Stimulated activated CD8-positive, alpha-beta memory T cell treated with anti-CD3 and anti-CD28 coated beads, Interleukin-7, amount 100 ng/mL, for 48 hours (primary cell): ENCODE measurements at regions not wholly inside any gene's neighbourhood (a gene's known extent, or its start where the extent isn't known, plus 50 kb on each side); places are given as distances from the start of the nearest gene placed in this dataset.
"Not testable (repeated sequence)": the region's sequence is repeated elsewhere in the genome, so short reads cannot be mapped to it uniquely, and the experiment has no call there.

Experiments
- DNase-seq, 2 donors: peaks; one replicate each; pipeline ENCODE4 v3.0.0-alpha.2; 2020; ENCODE audit warnings: low read depth in 1 of 2; ENCODE audit errors: extremely low read depth in 1 of 2

DNA sequence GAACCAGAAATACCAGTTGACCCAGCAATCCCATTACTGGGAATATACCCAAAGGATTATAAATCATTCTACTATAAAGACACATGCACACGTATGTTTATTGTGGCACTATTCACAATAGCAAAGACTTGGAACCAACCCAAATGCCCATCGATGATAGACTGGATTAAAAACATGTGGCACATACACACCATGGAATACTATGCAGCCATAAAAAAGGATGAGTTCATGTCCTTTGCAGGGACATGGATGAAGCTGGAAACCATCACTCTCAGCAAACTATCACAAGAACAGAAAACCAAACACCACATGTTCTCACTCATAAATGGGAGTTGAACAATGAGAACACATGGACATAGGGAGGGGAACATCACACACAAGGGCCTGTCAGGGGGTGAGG is 86.2 kb upstream of the SETMAR start:
- DNase-seq = not testable (repeated sequence)

DNA sequence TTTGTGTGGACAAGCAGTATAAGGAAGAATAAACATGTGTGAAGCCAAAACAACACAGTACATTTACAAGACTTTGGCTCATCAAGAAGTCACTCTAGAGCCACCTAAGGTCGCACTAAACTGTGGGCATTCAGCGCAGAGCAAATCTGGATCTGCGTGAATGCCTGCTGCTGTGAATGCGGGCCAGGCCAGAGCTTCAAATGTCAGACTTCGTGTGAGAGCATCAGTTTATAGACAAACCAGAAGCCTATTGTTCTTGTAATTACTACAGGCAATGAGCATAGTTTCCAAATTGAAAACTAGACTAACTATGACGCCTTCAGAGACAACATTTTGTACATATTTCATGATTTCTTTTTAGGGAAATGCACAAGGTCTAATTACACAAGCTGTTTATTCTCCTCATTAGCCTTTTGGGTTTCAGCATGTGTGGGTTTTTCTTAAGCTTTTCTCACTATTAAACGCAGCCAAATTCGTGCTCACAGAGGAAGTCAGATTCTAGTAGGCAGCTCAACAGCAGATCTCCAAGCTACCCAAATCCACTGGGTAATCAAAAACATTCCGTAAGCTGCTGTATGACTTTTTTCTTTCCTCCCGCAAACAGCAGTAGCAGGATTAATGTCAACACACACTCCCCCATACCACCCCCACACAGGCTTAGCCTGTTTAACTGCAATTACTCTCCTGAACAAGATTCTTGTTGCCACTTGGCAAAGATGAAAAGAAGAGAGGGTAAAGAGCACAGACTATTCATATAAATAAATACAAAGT is 84.5 kb upstream of the SETMAR start:
- DNase-seq = no peak

DNA sequence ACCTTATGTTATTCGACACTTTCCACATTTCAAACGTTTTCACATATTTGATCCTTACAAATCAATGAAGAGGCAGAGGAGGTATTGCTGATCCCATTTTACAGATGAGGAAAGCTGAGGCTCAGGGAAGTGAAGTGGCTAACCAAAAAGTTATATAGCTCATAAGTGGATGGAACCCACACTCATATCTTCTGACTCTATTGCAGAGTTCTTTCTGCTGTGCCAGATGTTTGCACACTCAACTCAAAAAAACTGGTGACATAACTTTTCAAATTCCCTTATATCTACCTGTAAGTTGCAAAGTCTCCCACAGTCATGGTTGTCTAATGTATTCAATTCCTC is 84.0 kb upstream of the SETMAR start:
- DNase-seq = no peak

DNA sequence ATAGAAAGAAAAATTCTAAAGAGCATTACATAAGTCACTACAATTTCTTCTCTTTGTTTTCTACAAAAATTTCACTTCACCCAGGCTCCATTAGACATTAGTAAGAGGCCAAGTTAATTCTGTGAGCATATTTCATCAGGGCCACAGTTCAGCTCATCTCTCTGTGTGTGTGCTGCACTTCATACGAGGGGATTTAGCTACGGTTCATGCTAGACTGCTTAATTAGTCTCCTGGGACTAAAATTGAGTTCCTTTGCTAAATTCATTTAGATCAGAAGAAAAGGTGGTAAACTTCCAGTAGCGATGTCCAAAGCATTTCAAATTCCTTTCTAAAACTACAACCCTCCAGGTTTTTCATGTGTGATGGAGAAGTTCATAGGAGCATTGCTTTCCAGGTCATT is 83.1 kb upstream of the SETMAR start:
- DNase-seq = no peak

DNA sequence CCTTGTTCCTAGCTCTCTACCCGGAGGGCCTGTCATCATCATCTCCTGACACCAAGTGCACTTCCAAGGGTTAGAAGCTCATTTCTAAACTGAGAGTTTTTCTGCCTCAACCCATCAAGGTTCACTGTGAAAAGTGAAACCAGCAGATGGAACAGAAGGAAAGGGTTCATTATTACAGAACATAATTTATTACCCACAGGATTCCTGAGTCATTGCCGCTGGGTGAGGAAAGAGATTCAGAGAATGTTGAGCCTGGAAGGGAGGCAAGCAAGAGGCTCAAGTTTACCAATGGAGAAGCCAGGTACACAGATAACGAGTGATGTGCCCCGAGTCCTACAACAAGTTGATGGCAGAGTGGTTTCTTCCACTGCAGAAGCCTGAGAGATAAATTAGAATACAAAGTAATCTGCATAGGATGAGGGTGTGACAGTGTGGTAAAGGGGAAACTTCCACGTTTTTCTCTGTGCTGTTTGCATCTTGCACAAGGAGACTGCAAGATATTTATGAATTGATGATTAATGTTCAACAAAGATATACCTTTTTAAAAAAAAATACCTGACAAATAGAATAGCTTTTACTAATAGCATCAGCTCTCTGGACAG is 80.5 kb upstream of the SETMAR start:
- no peak for DNase-seq

DNA sequence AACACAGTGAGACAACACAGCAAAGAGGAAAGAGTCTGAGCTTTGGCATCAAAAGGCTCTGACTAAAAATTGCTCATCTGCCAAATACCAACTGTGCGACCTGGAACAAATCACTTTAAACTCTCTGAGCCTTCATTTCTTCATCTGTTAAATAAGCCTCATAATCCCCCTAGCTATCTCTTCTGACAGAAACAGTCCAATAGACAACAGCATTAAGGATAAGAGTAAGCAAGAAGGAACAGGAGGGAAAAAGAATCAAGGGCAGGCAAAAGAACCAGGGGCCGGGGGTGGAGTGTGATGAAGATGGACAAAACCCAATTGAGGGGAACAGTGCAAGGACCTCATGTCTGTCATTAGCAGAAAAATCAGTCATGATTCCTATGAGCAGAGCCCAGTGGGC is 79.4 kb upstream of the SETMAR start:
- DNase-seq = no peak

DNA sequence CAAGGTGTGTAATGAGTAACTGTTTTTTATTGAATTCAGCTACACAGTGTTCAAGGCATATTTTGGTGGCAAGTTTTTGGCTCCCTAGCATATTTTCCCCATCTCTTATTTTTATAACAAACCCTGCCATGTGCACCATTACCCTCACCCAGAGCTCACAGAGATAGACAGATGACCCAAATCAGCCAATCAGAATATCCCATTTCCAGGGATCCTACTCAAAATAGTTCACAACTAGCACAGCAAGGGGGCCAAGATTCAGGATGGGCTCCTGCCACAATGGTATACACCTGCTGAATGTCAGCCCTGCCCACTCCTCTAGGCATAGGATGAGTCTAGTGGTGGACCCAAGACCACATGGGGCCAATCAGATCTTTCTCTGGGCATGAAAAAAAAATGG is 78.8 kb upstream of the SETMAR start:
- DNase-seq = no peak

DNA sequence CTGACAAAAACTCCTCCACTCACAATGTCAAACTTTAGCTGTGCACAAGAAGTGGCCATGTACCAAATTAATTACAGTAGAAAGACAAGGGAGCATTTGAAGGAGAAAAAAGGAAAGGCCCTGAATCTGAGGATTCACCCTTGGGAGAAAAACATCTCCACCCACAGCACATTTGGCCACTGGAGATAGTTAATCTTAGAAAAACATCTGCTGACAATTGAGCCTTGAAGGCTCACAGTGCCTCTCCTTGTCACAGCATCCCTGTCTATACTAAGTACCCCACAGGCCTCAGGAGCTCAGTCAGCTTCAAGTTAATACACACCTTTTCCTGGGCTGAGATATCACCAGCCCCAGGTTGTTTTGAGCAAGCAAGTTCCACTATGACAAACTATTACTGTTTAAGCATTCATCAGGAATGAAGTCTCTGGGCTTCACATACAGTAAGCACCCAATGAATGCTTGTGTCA is 78.1 kb upstream of the SETMAR start:
- no peak for DNase-seq

DNA sequence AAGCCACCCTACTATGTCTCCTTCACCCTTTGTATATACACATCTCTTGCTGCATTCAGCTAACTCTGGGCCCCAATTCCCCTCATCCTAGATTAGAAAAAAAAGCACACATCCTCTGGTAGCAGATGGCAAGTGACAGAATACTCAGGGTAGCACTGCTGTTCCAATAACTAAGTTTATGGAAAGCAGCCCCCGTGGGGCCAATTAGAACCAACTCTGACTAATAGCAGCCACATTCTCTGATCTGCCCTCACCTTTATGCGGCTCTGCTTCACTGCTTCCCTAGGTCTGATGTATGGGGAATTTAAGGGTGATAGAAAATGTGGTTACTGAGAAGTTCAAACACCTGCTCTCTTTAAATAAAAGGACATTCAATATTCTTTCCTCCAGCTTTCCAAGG is 74.9 kb upstream of the SETMAR start:
- no peak for DNase-seq

DNA sequence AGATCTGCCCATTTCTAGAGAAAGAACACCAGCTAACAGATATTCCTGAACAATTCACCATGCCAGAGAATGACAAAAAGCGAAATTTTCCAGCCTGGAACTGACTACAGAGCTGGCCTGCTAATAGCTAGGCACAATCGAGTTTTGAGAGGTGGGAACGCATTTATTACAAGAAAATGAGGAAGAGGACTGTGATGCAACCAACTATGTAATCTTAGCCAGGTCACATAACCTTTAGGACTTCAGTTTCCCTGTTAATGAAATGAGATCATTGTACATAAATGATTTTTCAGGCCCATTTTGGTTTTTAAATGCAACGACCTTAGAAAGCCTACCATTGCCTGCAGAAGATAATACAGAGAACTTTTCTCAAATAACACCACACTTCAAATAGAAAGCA is 72.1 kb upstream of the SETMAR start:
- DNase-seq = no peak

DNA sequence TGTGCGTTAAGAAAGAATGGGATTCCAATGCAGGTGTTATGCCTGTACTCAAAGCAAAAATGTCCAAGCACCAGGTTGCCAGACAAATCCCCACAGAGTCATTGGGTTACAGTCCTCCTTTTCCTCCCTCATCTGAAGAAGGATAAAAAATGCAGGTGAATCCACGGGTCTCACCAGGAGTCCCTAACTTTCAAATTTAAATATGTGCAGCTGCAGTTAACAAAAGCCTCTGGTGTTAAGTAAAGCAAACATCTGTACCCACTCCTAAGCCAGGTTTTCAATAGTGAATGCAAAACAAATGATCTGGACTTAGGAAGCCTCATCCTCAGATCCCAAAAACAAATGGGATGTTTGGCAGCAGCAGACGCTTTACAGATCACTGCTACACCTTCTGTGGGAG is 70.4 kb upstream of the SETMAR start:
- DNase-seq = no peak

DNA sequence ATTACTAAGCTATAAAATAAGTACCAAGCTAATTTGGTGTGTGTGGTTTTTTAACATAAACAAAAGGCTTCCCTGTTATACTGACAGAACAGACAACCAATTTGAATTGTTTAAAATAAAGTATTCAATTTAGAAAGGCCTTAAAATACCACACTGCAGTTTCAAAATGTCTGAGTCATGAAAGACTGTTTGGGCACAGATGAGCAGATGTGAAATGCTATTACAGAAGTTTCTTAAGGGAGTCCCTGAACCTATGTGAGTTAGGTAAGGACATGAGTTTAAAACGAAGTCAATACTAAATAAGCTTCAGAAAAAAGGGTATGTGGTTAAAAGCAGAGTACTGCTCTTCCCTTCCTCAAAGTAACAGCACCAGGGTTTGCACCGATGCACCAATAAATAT is 69.7 kb upstream of the SETMAR start:
- DNase-seq = no peak

DNA sequence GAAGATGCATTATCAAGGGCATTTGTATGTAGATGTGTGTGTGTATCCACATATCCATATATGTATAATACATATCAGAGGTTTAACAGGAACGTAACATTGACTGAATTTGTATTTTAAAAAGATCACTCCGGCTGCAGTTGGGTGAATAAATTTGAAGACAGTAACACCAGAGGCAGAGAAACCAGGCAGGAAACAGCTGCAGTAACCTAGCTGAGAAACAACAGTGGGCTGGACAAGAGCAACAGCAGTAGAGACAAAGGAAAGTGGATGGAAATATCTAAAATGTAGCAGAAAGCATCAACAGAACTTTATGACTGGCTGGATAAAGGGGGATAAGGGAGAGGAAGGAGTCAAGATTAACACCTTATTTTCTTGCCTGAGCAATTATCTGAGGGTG is 68.3 kb upstream of the SETMAR start:
- DNase-seq = no peak

DNA sequence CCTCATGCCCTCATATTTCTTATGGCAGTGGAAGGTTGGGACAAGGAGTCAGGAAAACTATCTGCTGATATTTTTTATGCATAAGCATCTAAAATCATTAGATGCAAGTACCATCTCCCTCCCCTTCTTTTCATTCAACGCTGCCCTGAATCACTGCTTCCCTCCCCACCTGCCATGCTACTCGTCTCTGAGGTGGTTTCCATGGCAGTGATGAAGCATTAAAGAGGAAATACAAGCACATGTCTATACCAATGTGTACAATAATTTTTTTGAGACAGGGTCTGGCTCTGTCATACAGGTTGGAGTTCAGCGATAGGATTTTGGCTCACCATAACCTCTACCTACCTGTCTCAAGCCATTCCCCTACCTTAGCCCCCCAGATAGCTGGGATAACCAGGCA is 67.5 kb upstream of the SETMAR start:
- DNase-seq = no peak

DNA sequence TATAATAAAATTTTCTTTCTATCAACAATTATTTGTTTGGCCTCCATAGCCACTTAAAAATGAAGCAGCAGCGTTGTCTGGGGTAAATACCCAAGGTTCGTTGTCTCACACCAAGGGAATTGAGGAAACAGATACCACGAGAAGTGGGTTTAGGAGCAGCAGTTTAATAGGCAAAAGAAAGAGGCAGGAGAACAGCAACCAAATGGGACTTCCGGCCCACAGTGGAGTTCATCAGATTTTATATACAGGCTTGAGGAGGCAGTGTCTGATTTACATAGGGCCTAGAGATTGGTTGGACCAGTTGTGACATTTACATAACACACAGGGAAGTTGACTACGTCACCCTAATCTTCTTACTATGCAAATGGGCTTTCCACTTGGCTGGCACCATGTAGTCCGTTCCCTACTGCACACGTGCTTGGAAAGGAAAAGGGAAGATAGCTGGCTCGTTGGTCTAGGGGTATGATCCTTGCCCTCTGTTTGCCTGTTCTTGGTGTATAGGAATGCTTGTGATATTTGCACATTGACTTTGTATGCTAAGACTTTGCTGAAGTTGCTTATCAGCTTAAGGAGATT is 61.5 kb upstream of the SETMAR start:
- DNase-seq = no peak

DNA sequence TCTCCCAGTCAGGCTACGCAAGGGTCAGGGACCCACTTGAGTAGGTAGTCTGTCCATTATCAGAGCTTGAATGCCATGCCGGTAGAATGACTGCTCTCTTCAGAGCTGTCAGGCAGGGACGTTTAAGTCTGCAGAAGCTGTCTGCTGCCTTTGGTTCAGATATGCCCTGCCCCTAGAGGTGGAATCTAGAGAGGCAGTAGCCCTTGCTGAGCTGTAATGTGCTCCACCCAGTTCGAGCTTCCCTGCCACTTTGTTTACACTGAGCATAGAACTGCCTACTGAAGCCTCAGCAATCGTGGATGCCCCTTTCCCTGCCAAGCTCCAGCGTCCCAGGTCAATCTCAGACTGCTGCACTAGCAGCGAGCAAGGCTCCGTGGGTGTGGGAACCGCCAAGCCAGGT is 57.5 kb upstream of the SETMAR start:
- DNase-seq = no peak

DNA sequence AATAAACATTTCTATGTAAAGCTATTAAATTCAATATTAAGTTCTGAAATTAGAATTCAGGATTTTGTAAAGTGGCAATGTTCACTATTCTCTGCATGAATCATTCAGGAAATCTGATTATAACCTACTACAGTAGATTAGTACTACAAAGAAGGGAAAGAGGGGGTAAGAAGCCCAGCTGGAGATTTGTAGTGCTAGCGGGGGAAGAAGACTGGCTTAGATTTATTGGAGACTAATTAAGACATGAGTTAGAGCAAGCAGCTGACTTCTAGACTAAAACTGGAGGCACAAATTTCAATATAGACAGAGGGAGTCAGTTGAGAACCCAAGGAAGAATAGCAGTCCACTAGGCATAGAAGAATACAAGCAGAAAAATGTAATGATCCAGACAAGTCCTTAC is 55.8 kb upstream of the SETMAR start:
- no peak for DNase-seq

DNA sequence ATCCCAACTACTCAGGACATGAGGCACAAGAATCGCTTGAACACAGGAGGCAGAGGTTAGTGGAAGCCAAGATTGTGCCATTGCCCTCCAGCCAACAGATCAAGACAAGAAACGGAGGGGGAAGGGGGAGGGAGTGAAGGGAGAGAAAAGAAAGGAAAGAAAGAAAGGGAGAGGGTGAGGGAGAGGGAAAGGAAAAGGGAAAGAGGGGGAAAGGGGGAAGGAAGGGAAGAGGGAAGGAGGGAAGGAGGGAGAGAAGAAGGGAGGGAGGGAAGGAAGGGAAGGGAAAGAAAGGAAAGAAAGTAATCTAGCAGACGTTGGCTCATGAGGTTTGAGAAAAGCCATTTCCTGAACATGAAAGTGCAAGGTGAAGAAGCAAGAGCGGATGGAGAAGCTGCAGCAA is 53.1 kb upstream of the SETMAR start:
- no peak for DNase-seq

DNA sequence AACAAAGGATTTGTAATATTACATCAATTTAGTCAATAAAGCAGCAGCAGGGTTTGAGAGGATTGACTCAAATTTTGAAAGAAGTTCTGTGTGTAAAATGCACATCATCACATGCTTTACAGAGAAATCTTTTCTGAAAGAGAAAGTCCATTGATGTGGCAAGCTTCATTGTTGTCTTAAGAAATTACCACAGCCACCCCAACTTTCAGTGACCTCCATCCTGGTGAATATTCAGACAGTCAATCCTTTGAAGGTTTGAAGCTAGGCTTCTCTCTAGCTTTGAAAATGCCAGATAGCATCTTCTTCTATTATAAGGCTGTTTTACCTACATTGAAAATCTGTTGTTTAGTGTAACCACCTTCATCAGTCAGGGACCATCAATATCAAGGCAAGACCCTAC is 51.8 kb upstream of the SETMAR start:
- no peak for DNase-seq

DNA sequence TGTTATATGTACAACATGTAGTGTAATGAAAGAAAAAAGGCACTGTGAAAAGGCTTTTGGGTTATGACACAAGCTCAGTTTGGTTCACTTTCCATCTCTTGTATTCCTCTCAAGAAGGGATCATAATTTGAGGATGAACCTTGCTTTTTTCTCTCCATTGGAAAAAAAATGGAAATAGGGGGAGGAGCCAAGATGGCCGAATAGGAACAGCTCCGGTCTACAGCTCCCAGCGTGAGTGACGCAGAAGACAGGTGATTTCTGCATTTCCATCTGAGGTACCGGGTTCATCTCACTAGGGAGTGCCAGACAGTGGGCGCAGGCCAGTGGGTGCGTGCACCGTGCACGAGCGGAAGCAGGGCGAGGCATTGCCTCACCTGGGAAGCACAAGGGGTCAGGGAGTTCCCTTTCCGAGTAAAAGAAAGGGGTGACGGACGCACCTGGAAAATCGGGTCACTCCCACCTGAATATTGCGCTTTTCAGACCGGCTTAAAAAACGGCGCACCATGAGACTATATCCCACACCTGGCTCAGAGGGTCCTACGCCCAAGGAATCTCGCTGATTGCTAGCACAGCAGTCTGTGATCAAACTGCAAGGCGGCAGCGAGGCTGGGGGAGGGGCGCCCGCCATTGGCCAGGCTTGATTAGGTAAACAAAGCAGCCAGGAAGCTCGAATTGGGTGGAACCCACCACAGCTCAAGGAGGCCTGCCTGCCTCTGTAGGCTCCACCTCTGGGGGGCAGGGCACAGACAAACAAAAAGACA is 49.9 kb upstream of the SETMAR start:
- not testable (repeated sequence) for DNase-seq
